HS-27A (cell line): ENCODE measurements at regions not wholly inside any gene's neighbourhood (a gene's known extent, or its start where the extent isn't known, plus 50 kb on each side); places are given as distances from the start of the nearest gene placed in this dataset.
"Not testable (repeated sequence)": the region's sequence is repeated elsewhere in the genome, so short reads cannot be mapped to it uniquely, and the experiment has no call there.

ENCODE experiments used
- DNase-seq: peaks from one replicate; pipeline ENCODE4 v3.0.0-alpha.2; 2012; ENCODE audit warnings: low read depth, missing footprints

- DNase-seq = not testable (repeated sequence)
These were observed 669.7 kb upstream of the CTNND2 start for GRCh38 chr5:12573916-12574297.

GRCh38 chr5:12570688-12571087 is 666.4 kb upstream of the CTNND2 start:
- DNase-seq = peak; percentile 2

GRCh38 chr5:12566441-12566840 is 662.2 kb upstream of the CTNND2 start:
- no peak for DNase-seq

GRCh38 chr5:12557012-12557411 is 652.8 kb upstream of the CTNND2 start:
- no peak for DNase-seq

GRCh38 chr5:12526113-12526512 is 621.9 kb upstream of the CTNND2 start:
- DNase-seq = no peak

GRCh38 chr5:12522116-12522515 is 617.9 kb upstream of the CTNND2 start:
- DNase-seq = peak; percentile 33

- not testable (repeated sequence) for DNase-seq
These were observed 600.7 kb upstream of the CTNND2 start for GRCh38 chr5:12504983-12505382.

GRCh38 chr5:12488161-12488560 is 583.9 kb upstream of the CTNND2 start:
- DNase-seq = no peak

GRCh38 chr5:12480487-12480886 is 576.2 kb upstream of the CTNND2 start:
- no peak for DNase-seq

GRCh38 chr5:12477554-12477953 is 573.3 kb upstream of the CTNND2 start:
- DNase-seq = no peak

- DNase-seq = no peak
These were observed 563.6 kb upstream of the CTNND2 start for GRCh38 chr5:12467799-12468198.

- no peak for DNase-seq
These were observed 556.4 kb upstream of the CTNND2 start for GRCh38 chr5:12460493-12461261.

GRCh38 chr5:12459326-12459725 is 555.1 kb upstream of the CTNND2 start:
- DNase-seq = no peak

- no peak for DNase-seq
These were observed 514.8 kb upstream of the CTNND2 start for GRCh38 chr5:12419075-12419474.

- DNase-seq = no peak
These were observed 509.3 kb upstream of the CTNND2 start for GRCh38 chr5:12413585-12413984.

- DNase-seq = no peak
These were observed 508.8 kb upstream of the CTNND2 start for GRCh38 chr5:12413075-12413474.

- DNase-seq = no peak
These were observed 495.6 kb upstream of the CTNND2 start for GRCh38 chr5:12399868-12400267.

GRCh38 chr5:12392246-12392645 is 488.0 kb upstream of the CTNND2 start:
- DNase-seq = no peak

- DNase-seq = no peak
These were observed 480.8 kb upstream of the CTNND2 start for GRCh38 chr5:12385095-12385494.

GRCh38 chr5:12384005-12384404 is 479.8 kb upstream of the CTNND2 start:
- DNase-seq = no peak

- DNase-seq = no peak
These were observed 463.7 kb upstream of the CTNND2 start for GRCh38 chr5:12367973-12368372.

- no peak for DNase-seq
These were observed 456.0 kb upstream of the CTNND2 start for GRCh38 chr5:12360218-12360617.

- DNase-seq = no peak
These were observed 454.3 kb upstream of the CTNND2 start for GRCh38 chr5:12358371-12359090.

GRCh38 chr5:12357626-12358025 is 453.4 kb upstream of the CTNND2 start:
- DNase-seq = no peak
